Kidney (tissue), 13 donors: ENCODE measurements at regions not wholly inside any gene's neighbourhood (a gene's known extent, or its start where the extent isn't known, plus 50 kb on each side); places are given as distances from the start of the nearest gene placed in this dataset.
A peak's percentile ranks its signal among the peaks of the same experiment; 100 is the strongest.

Experiments
- DNase-seq, 5 donors: peaks; one replicate each; pipeline ENCODE4 v3.0.0-alpha.2; 2013 to 2020
- FAIRE-seq: peaks from 2 replicates; lab custom pipeline; 2012; peaks lifted over from hg19 to GRCh38; lab: Jason Lieb, UNC
- H3K27ac ChIP-seq, 2 donors: one replicate each; pipeline ENCODE4 v1.7.0; 2013; ENCODE audit warnings: low read depth in 2 of 2, low read length in 2 of 2, inconsistent platforms in 1 of 2
- H3K27me3 ChIP-seq: one replicate; pipeline ENCODE4 v1.7.1; 2013; ENCODE audit warnings: low read length, inconsistent platforms; ENCODE audit not compliant: control insufficient read depth, insufficient read depth
- H3K36me3 ChIP-seq, 3 donors: one replicate each; pipeline versions ENCODE4 v1.7.0 to v1.7.1; 2013; ENCODE audit warnings: low read length in 3 of 3, control low read depth in 1 of 3, inconsistent platforms in 1 of 3; ENCODE audit not compliant: insufficient read depth in 3 of 3, control insufficient read depth in 2 of 3
- H3K4me1 ChIP-seq, 3 donors: one replicate each; pipeline versions ENCODE4 v1.7.0 to v1.7.1; 2013; ENCODE audit warnings: low read length in 3 of 3, inconsistent platforms in 1 of 3, low read depth in 1 of 3; ENCODE audit not compliant: control insufficient read depth in 2 of 3, insufficient read depth in 2 of 3
- H3K4me3 ChIP-seq, 3 donors: one replicate each; pipeline versions ENCODE4 v1.7.0 to v1.8.1; 2013; ENCODE audit warnings: low read length in 3 of 3, control low read depth in 1 of 3, inconsistent platforms in 1 of 3
- H3K9ac ChIP-seq, 3 donors: one replicate each; pipeline versions ENCODE4 v1.7.0 to v1.7.1; 2013; ENCODE audit warnings: low read length in 3 of 3, control low read depth in 1 of 3, inconsistent platforms in 1 of 3
- H3K9me3 ChIP-seq, 3 donors: one replicate each; pipeline versions ENCODE4 v1.7.0 to v1.7.1; 2013; ENCODE audit warnings: low read length in 3 of 3, control low read depth in 1 of 3, inconsistent platforms in 1 of 3; ENCODE audit not compliant: control insufficient read depth in 2 of 3, insufficient read depth in 1 of 3
- intact Hi-C: fragments of 100-400 bp; cut with DNase I; formaldehyde crosslinking; loops from one replicate; pipeline ENCODE4 v1.11.1; 2022
- TF ChIP-seq, protein P1 (sequence below): IDR thresholded peaks from 3 replicates; pipeline ENCODE4 v1.5.1; 2012; ENCODE audit warnings: mild to moderate bottlenecking, moderate library complexity, borderline replicate concordance; ENCODE audit not compliant: insufficient read depth; ENCODE audit errors: extremely low read depth
- donor health status: control.
- donor health status: control.
- donor health status: control.
- donor health status: control.
- donor health status: control.
- donor health status: DM: yes; HTN: yes; CAD: no.
- donor health status: Normal renal cell carcinoma (clear cell type).

GRCh38 chrX:74160358-74160757 lies 143.6 kb upstream of the ZCCHC13 start:
- H3K27me3 ChIP-seq: no peaks in the 10 kb centered on the region
- H3K27ac ChIP-seq: no peak overlapping the region
- no peaks in the 10 kb centered on the region for H3K9me3 ChIP-seq
- TF ChIP-seq, protein P1, sequence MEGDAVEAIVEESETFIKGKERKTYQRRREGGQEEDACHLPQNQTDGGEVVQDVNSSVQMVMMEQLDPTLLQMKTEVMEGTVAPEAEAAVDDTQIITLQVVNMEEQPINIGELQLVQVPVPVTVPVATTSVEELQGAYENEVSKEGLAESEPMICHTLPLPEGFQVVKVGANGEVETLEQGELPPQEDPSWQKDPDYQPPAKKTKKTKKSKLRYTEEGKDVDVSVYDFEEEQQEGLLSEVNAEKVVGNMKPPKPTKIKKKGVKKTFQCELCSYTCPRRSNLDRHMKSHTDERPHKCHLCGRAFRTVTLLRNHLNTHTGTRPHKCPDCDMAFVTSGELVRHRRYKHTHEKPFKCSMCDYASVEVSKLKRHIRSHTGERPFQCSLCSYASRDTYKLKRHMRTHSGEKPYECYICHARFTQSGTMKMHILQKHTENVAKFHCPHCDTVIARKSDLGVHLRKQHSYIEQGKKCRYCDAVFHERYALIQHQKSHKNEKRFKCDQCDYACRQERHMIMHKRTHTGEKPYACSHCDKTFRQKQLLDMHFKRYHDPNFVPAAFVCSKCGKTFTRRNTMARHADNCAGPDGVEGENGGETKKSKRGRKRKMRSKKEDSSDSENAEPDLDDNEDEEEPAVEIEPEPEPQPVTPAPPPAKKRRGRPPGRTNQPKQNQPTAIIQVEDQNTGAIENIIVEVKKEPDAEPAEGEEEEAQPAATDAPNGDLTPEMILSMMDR: no peak
- FAIRE-seq: no peak
- intact Hi-C loops: no loop called here
- no peaks in the 10 kb centered on the region for H3K36me3 ChIP-seq
- H3K4me3 ChIP-seq: no peak overlapping the region
- no peak overlapping the region for H3K9ac ChIP-seq
- DNase-seq: no peak
- H3K4me1 ChIP-seq: no peaks in the 10 kb centered on the region

GRCh38 chrX:74147439-74147838 lies 156.5 kb upstream of the ZCCHC13 start:
- DNase-seq (no peak), FAIRE-seq (no peak)
- H3K27me3 ChIP-seq: no peaks in the 10 kb centered on the region
- no peak overlapping the region for H3K4me3 ChIP-seq
- no peaks in the 10 kb centered on the region for H3K4me1 ChIP-seq
- intact Hi-C loops: no loop called here
- TF ChIP-seq, protein P1: no peak
- no peaks in the 10 kb centered on the region for H3K36me3 ChIP-seq
- H3K9ac ChIP-seq: no peak overlapping the region
- peaks cover 0 to 8% (median 1%) of the 10 kb centered on the region in 3 donors for H3K9me3 ChIP-seq
- H3K27ac ChIP-seq: no peak overlapping the region

DNA sequence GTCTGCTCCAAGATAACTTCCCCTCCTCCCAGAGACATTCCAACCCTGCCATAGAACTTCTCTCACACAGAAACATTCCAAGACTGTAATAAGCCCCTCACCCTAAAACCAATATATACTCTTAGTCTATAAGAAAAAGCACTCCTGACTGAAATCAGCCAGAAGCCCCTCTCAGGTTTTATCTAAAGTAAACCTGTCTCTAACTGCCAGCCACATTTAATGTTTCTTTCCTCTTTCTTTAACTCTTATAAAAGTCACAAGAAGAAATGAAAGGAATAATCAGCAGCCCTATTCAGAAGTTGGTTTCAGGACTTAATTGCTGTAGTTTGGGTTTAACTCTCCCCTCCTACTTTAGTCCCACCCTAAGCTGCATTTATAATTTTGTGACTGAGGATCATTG lies 165.0 kb upstream of the ZCCHC13 start:
- H3K4me1 ChIP-seq: no peaks in the 10 kb centered on the region
- DNase-seq (no peak), FAIRE-seq (no peak)
- no peak overlapping the region for H3K4me3 ChIP-seq
- H3K27me3 ChIP-seq: no peaks in the 10 kb centered on the region
- H3K27ac ChIP-seq: no peak overlapping the region
- no peaks in the 10 kb centered on the region for H3K36me3 ChIP-seq
- intact Hi-C loops: no loop called here
- H3K9ac ChIP-seq: no peak overlapping the region
- peaks cover 0 to 1% (median 0%) of the 10 kb centered on the region in 3 donors for H3K9me3 ChIP-seq
- TF ChIP-seq, protein P1: no peak

GRCh38 chrX:74133156-74133796 lies 170.7 kb upstream of the ZCCHC13 start:
- Histone ChIP-seq H3K27me3 (no peaks in the 10 kb centered on the region), H3K36me3 (no peaks in the 10 kb centered on the region), H3K4me3 (no peak overlapping the region), H3K4me1 (no peaks in the 10 kb centered on the region), H3K9ac (no peak overlapping the region), H3K9me3 (no peaks in the 10 kb centered on the region), H3K27ac (no peak overlapping the region)
- TF ChIP-seq, protein P1: peak; percentile 66
- peak in 2 of 5 donors; percentile 77 to 82 for DNase-seq
- peak; percentile 94 for FAIRE-seq
- intact Hi-C loops: no loop called here
